SK-N-SH (cell line): ENCODE measurements at regions not wholly inside any gene's neighbourhood (a gene's known extent, or its start where the extent isn't known, plus 50 kb on each side); places are given as distances from the start of the nearest gene placed in this dataset.
A peak's percentile ranks its signal among the peaks of the same experiment; 100 is the strongest.

Experiments
- CTCF ChIA-PET: fragments of 300-600, 350-600 bp; formaldehyde crosslinking; extraction: SDS; loops from one replicate; lab custom pipeline; 2021; lab: Yijun Ruan, JAX
- POLR2A ChIA-PET: fragments of 350-600 bp; sonication (Branson Sonifier 250); formaldehyde crosslinking; extraction: SDS; loops from one replicate; lab custom pipeline; 2020; ENCODE audit warnings: antibody characterized with exemption, inconsistent platforms; lab: Yijun Ruan, JAX
- DNase-seq: peaks from one replicate; pipeline ENCODE4 v3.0.0; 2012
- H2AFZ ChIP-seq: fragments of 200-600 bp; sonication (generic); 2 replicates; pipeline ENCODE4 v1.8.1; 2016; ENCODE audit warnings: antibody characterized with exemption, mild to moderate bottlenecking, low read depth
- H3F3A ChIP-seq: fragments of 200-600 bp; sonication (generic); replicated peaks from 2 replicates; pipeline ENCODE3; 2016; ENCODE audit warnings: antibody characterized with exemption, mild to moderate bottlenecking; ENCODE audit not compliant: insufficient read depth
- H3K27ac ChIP-seq, 2 experiments: fragments of 200-500 bp in 1 of 2; fragments of 200-600 bp in 1 of 2; sonication (Bioruptor generic) in 1 of 2; sonication (generic), shearing (Covaris generic) in 1 of 2; 2 replicates each; pipeline versions ENCODE4 v1.5.1 to v1.6.1; 2014 to 2016; ENCODE audit warnings: low read depth in 2 of 2, inconsistent platforms in 1 of 2, low read length in 1 of 2, mild to moderate bottlenecking in 1 of 2, mixed read lengths in 1 of 2
- H3K27me3 ChIP-seq: fragments of 200-600 bp; sonication (generic), shearing (Covaris generic); 2 replicates; pipeline ENCODE4 v1.6.1; 2016; ENCODE audit warnings: mixed run types; ENCODE audit not compliant: insufficient read depth
- H3K36me3 ChIP-seq, 2 experiments: fragments of 200-500 bp in 1 of 2; fragments of 200-600 bp in 1 of 2; sonication (Bioruptor generic) in 1 of 2; sonication (generic) in 1 of 2; replicated peaks in 1 of 2; 2 replicates each; pipeline versions ENCODE3 to v1.5.1; 2014 to 2016; ENCODE audit warnings: low read length in 1 of 2, mild to moderate bottlenecking in 1 of 2; ENCODE audit not compliant: insufficient read depth in 2 of 2, control insufficient read depth in 1 of 2
- H3K4me1 ChIP-seq, 2 experiments: fragments of 200-500 bp in 1 of 2; fragments of 200-600 bp in 1 of 2; sonication (Bioruptor generic) in 1 of 2; sonication (generic), shearing (Covaris generic) in 1 of 2; 2 replicates each; pipeline versions ENCODE4 v1.5.1 to v1.6.1; 2014 to 2016; ENCODE audit warnings: low read depth in 1 of 2, low read length in 1 of 2, mixed run types in 1 of 2; ENCODE audit not compliant: insufficient read depth in 2 of 2, control insufficient read depth in 1 of 2
- H3K4me2 ChIP-seq: fragments of 200-600 bp; sonication (generic), shearing (Covaris generic); 2 replicates; pipeline ENCODE4 v1.6.1; 2017; ENCODE audit warnings: mixed run types
- H3K4me3 ChIP-seq, 2 experiments: fragments of 200-500 bp in 1 of 2; fragments of 200-600 bp in 1 of 2; sonication (Bioruptor generic) in 1 of 2; sonication (generic), shearing (Covaris generic) in 1 of 2; 2 replicates each; pipeline versions ENCODE4 v1.5.1 to v1.8.1; 2014 to 2016; ENCODE audit warnings: low read depth in 2 of 2, inconsistent platforms in 1 of 2, low read length in 1 of 2, mild to moderate bottlenecking in 1 of 2, mixed read lengths in 1 of 2, moderate library complexity in 1 of 2
- H3K79me2 ChIP-seq: fragments of 200-600 bp; sonication (generic); 2 replicates; pipeline ENCODE4 v1.8.1; 2017; ENCODE audit warnings: mild to moderate bottlenecking; ENCODE audit not compliant: insufficient read depth
- H3K9ac ChIP-seq: fragments of 200-600 bp; sonication (generic); 2 replicates; pipeline ENCODE4 v1.6.1; 2017; ENCODE audit warnings: mixed run types
- H3K9me2 ChIP-seq: fragments of 200-600 bp; sonication (generic); 2 replicates; pipeline ENCODE4 v1.6.1; 2017; ENCODE audit warnings: mixed run types
- H3K9me3 ChIP-seq: fragments of 200-600 bp; sonication (generic); 2 replicates; pipeline ENCODE4 v1.6.1; 2017; ENCODE audit warnings: mixed run types, mild to moderate bottlenecking, moderate library complexity
- H4K20me1 ChIP-seq: fragments of 200-600 bp; sonication (generic); 2 replicates; pipeline ENCODE4 v1.6.1; 2017; ENCODE audit warnings: mild to moderate bottlenecking, mixed run types; ENCODE audit not compliant: insufficient read depth
- ELF1 ChIP-seq: IDR thresholded peaks from 2 replicates; pipeline ENCODE4 v1.4.0; 2012
- EP300 ChIP-seq, 2 experiments: IDR thresholded peaks; 2 replicates each; pipeline versions ENCODE4 v1.4.0 to v1.6.1; 2012; ENCODE audit warnings: borderline replicate concordance in 1 of 2, low read depth in 1 of 2, low read length in 1 of 2
- FOSL2 ChIP-seq: IDR thresholded peaks from 2 replicates; pipeline ENCODE4 v1.4.0; 2012; ENCODE audit warnings: low read depth, mild to moderate bottlenecking, moderate library complexity, borderline replicate concordance
- FOXJ3 ChIP-seq: sonication (generic); formaldehyde crosslinking; IDR thresholded peaks from 2 replicates; pipeline ENCODE4 v1.5.1; 2020; ENCODE audit warnings: mild to moderate bottlenecking, missing genetic modification reagents
- GABPA ChIP-seq: IDR thresholded peaks from 2 replicates; pipeline ENCODE4 v1.4.0; 2012; ENCODE audit warnings: low read depth, mild to moderate bottlenecking
- MAX ChIP-seq: IDR thresholded peaks from 2 replicates; pipeline ENCODE4 v1.4.0; 2012; ENCODE audit warnings: low read depth
- MXI1 ChIP-seq: IDR thresholded peaks from 2 replicates; pipeline ENCODE4 v1.6.1; 2012; ENCODE audit warnings: mild to moderate bottlenecking, low read depth, low read length, improper control_type of control experiment
- NRF1 ChIP-seq: IDR thresholded peaks from 2 replicates; pipeline ENCODE4 v1.6.1; 2012; ENCODE audit warnings: low read depth, mild to moderate bottlenecking, low read length
- RAD21 ChIP-seq: IDR thresholded peaks from 2 replicates; pipeline ENCODE4 v1.6.1; 2012; ENCODE audit warnings: mild to moderate bottlenecking, low read length
- RCOR1 ChIP-seq: fragments of 150-350 bp; IDR thresholded peaks from 2 replicates; pipeline ENCODE4 v1.6.1; 2017; ENCODE audit warnings: antibody characterized with exemption, low read length
- RXRA ChIP-seq: IDR thresholded peaks from 2 replicates; pipeline ENCODE4 v1.4.0; 2012; ENCODE audit warnings: low read depth, mild to moderate bottlenecking, borderline replicate concordance
- SMC3 ChIP-seq: IDR thresholded peaks from 2 replicates; pipeline ENCODE4 v1.6.1; 2012; ENCODE audit warnings: low read depth, low read length, improper control_type of control experiment
- TAF1 ChIP-seq: IDR thresholded peaks from 2 replicates; pipeline ENCODE4 v1.6.1; 2012; ENCODE audit warnings: low read depth, mild to moderate bottlenecking, low read length, moderate library complexity, borderline replicate concordance
- TCF12 ChIP-seq: IDR thresholded peaks from 2 replicates; pipeline ENCODE4 v1.4.0; 2012
- TEAD4 ChIP-seq: IDR thresholded peaks from 2 replicates; pipeline ENCODE4 v1.4.0; 2012; ENCODE audit warnings: mild to moderate bottlenecking, borderline replicate concordance; ENCODE audit not compliant: insufficient read depth
- USF1 ChIP-seq: IDR thresholded peaks from 2 replicates; pipeline ENCODE4 v1.4.0; 2012; ENCODE audit warnings: low read depth, borderline replicate concordance
- ZBTB33 ChIP-seq: IDR thresholded peaks from 2 replicates; pipeline ENCODE4 v1.4.0; 2012; ENCODE audit warnings: low read depth, borderline replicate concordance
- WGBS: methylation state at CpG from one replicate; pipeline ENCODE4 v1.1.6; 2017; ENCODE audit warnings: low lambda C conversion rate; 5-methylcytosine and 5-hydroxymethylcytosine counted together

- TF ChIP-seq TCF12 = no peak
- TF ChIP-seq RCOR1 = no peak
- POLR2A ChIA-PET = no interaction called here
- 18% methylated on average over 3 of the region's 3 CpGs for whole genome bisulfite sequencing
Observed at GRCh38 chr11:81245791-81246190, 1487.9 kb downstream of the FAM181B start.

GRCh38 chr11:81241672-81242275, 1491.9 kb downstream of the FAM181B start:
- H3F3A ChIP-seq = no peaks in the 10 kb centered on the region
- no peaks in the 10 kb centered on the region for H4K20me1 ChIP-seq
- no peaks in the 10 kb centered on the region for H3K27me3 ChIP-seq
- H3K79me2 ChIP-seq = no peaks in the 10 kb centered on the region
- WGBS = 15% methylated on average over 5 of the region's 5 CpGs
- no peaks in the 10 kb centered on the region; a peak in 1 of 4 replicates for H3K4me1 ChIP-seq
- no peak overlapping the region for H3K4me3 ChIP-seq
- H3K9me3 ChIP-seq = no peaks in the 10 kb centered on the region
- H3K9ac ChIP-seq = no peak overlapping the region
- no peak overlapping the region for H3K4me2 ChIP-seq
- POLR2A ChIA-PET = no interaction called here
- H3K36me3 ChIP-seq = no peaks in the 10 kb centered on the region
- H3K27ac ChIP-seq = no peak overlapping the region
- no peak for TF ChIP-seq FOSL2
- TF ChIP-seq ZBTB33 = no peak
- no peak for TF ChIP-seq MXI1
- TF ChIP-seq USF1 = no peak
- no peak for TF ChIP-seq RXRA
- TF ChIP-seq TEAD4 = no peak
- CTCF ChIA-PET = no interaction called here
- no peak for DNase-seq
- no peak overlapping the region for H2AFZ ChIP-seq
- no peaks in the 10 kb centered on the region for H3K9me2 ChIP-seq

More at GRCh38 chr11:81245791-81246190, 1487.9 kb downstream of the FAM181B start:
- Histone ChIP-seq H3K4me1 (no peaks in the 10 kb centered on the region), H3K36me3 (no peaks in the 10 kb centered on the region), H3K79me2 (no peaks in the 10 kb centered on the region), H3K9me2 (no peaks in the 10 kb centered on the region), H3K4me3 (no peak overlapping the region), H3K27ac (no peak overlapping the region), H3K27me3 (no peaks in the 10 kb centered on the region), H3K9me3 (no peaks in the 10 kb centered on the region), H4K20me1 (no peaks in the 10 kb centered on the region), H3K4me2 (no peak overlapping the region), H2AFZ (no peak overlapping the region), H3F3A (no peaks in the 10 kb centered on the region), H3K9ac (no peak overlapping the region)
- CTCF ChIA-PET = interaction anchor here (2.0 kb wide), 1 partner anchor 9 kb away, joined by 9 read pairs; no protein-coding TSS in a partner anchor
- DNase-seq = no peak

GRCh38 chr11:81237139-81237538, 1496.5 kb downstream of the FAM181B start:
- no peak overlapping the region for H3K27ac ChIP-seq
- no peak overlapping the region for H3K9ac ChIP-seq
- no peaks in the 10 kb centered on the region for H3K27me3 ChIP-seq
- no peak overlapping the region for H3K4me2 ChIP-seq
- no peaks in the 10 kb centered on the region for H3K9me3 ChIP-seq
- WGBS = 32% methylated on average over 1 of the region's 1 CpG
- H4K20me1 ChIP-seq = no peaks in the 10 kb centered on the region
- no peak overlapping the region for H2AFZ ChIP-seq
- no peaks in the 10 kb centered on the region for H3K36me3 ChIP-seq
- ChIA-PET CTCF (interaction anchor here (0.6 to 2.1 kb wide), 10 partner anchors 9 to 1782 kb away, joined by 3 to 9 read pairs (median 4); no protein-coding TSS in a partner anchor), POLR2A (no interaction called here)
- H3F3A ChIP-seq = no peaks in the 10 kb centered on the region
- peak; percentile 5 for DNase-seq
- H3K9me2 ChIP-seq = no peaks in the 10 kb centered on the region
- H3K4me3 ChIP-seq = 0 out of 4 replicates have a peak overlapping the region, but pooled peaks of 1 of the 2 experiments have one; percentile 19
- no peaks in the 10 kb centered on the region; a peak in 1 of 4 replicates for H3K4me1 ChIP-seq
- no peaks in the 10 kb centered on the region for H3K79me2 ChIP-seq
- peak; percentile 84 for TF ChIP-seq RAD21
- no peak for TF ChIP-seq NRF1
- TF ChIP-seq FOXJ3 (CRISPR knock-in tag) = no peak
- no peak for TF ChIP-seq TCF12
- TF ChIP-seq ELF1 = no peak
- no peak for TF ChIP-seq GABPA
- no peak for TF ChIP-seq ZBTB33
- TF ChIP-seq SMC3 = peak; percentile 24; the same call in 1 of the 2 replicates
- no peak for TF ChIP-seq TAF1
- no peak for TF ChIP-seq FOSL2
- TF ChIP-seq MAX = no peak
- TF ChIP-seq EP300 (IDR thresholded peaks at IDR 0.05; ENCODE audit: borderline replicate concordance in 1 of 2, low read depth in 1 of 2, low read length in 1 of 2) = no peak
- no peak for TF ChIP-seq MXI1
